Adrenal gland (tissue), 9 donors: ENCODE measurements at regions not wholly inside any gene's neighbourhood (a gene's known extent, or its start where the extent isn't known, plus 50 kb on each side); places are given as distances from the start of the nearest gene placed in this dataset.

Experiments used
- DNase-seq, 7 donors: peaks; one replicate each; pipeline ENCODE4 v3.0.0-alpha.2; 2019 to 2020
- H3K27ac ChIP-seq, 5 donors: fragments of 200-600 bp; sonication (generic) in 4 of 5; 1 replicate in 3 of 5; 2 replicates in 2 of 5; pipeline versions ENCODE4 v1.5.1 to v1.8.0; 2016 to 2020; ENCODE audit warnings: mild to moderate bottlenecking in 1 of 5
- H3K27me3 ChIP-seq: fragments of 200-600 bp; 2 replicates; pipeline ENCODE4 v1.8.0; 2021
- H3K36me3 ChIP-seq, 2 donors: fragments of 200-600 bp; replicated peaks in 1 of 2; 1 replicate in 1 of 2; 2 replicates in 1 of 2; pipeline versions ENCODE4 v1.5.1 to v1.8.0; 2018 to 2022
- H3K4me1 ChIP-seq, 2 donors: fragments of 200-600 bp; replicated peaks in 1 of 2; 1 replicate in 1 of 2; 2 replicates in 1 of 2; pipeline versions ENCODE4 v1.5.1 to v1.8.0; 2018 to 2021
- H3K4me3 ChIP-seq, 4 donors: fragments of 200-600 bp; sonication (generic) in 3 of 4; one replicate each; pipeline ENCODE4 v1.5.1; 2016 to 2018
- H3K9me3 ChIP-seq, 3 donors: fragments of 200-600 bp; sonication (generic) in 1 of 3; replicated peaks in 1 of 3; 1 replicate in 2 of 3; 2 replicates in 1 of 3; pipeline versions ENCODE4 v1.5.1 to v1.8.0; 2016 to 2021
- POLR2A ChIP-seq, 2 donors: fragments of 450-650 bp; IDR thresholded peaks; one replicate each; pipeline ENCODE4 v1.6.1; 2017; ENCODE audit warnings: antibody characterized with exemption in 2 of 2, mild to moderate bottlenecking in 2 of 2, moderate library complexity in 1 of 2
- WGBS, 4 donors: extraction: QIAGEN DNeasy Blood & Tissue Kit in 2 of 4; methylation state at CpG; one replicate each; pipeline versions ENCODE4 v1.1.5 to v1.1.7; 2013 to 2017; 5-methylcytosine and 5-hydroxymethylcytosine counted together
- intact Hi-C, 2 donors: fragments of 100-400 bp; cut with DNase I; formaldehyde crosslinking; loops; one replicate each; pipeline versions ENCODE4 v1.14.1 to v1.15.0; 2022 to 2023
- TF ChIP-seq, protein P1 (sequence below), 6 experiments: fragments of 450-650 bp in 4 of 6; fragments of 200-600 bp in 2 of 6; sonication (generic) in 1 of 6; IDR thresholded peaks; 1 replicate in 5 of 6; 2 replicates in 1 of 6; pipeline versions ENCODE4 v1.5.1 to v1.8.0; 2016 to 2021; ENCODE audit warnings: antibody characterized with exemption in 6 of 6, mild to moderate bottlenecking in 2 of 6, moderate library complexity in 1 of 6
- donor health status: healthy with polysubstance abuse.
- donor health status: Bipolar disorder and iron deficiency.
- donor health status: DM: yes; HTN: yes; CAD: no.
- donor health status: DM: no; HTN: no; CAD: no.
- donor health status: DM: no; HTN: no; CAD: no.

DNA sequence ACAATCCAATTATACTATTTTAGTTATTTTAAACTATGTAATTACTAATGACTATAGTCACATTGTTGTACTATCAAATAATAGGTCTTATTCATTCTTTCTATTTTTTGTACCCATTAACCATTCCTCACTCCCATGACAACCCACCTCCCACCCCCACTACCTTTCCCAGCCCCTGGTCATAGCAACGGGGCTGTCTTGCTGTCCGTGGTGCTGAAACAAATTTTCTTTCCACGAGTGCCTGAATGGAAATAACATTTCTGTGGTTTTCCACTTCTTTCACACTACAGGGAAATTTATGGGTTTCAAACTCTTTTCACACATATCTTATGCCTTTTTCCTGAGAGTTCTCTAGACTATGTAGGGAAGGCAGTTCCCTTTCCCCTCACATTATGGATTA is 326.6 kb downstream of the PHKB start:
- no peaks in the 10 kb centered on the region for H3K4me1 ChIP-seq
- WGBS, 4 donors: 0 to 13% (median 8%) methylated on average over 3 of the region's 3 CpGs
- no peak overlapping the region for H3K4me3 ChIP-seq
- no peak for DNase-seq
- no peak overlapping the region for H3K27ac ChIP-seq
- no peaks in the 10 kb centered on the region for H3K27me3 ChIP-seq
- peaks cover 0 to 6% (median 0%) of the 10 kb centered on the region in 3 donors for H3K9me3 ChIP-seq
- H3K36me3 ChIP-seq: no peaks in the 10 kb centered on the region
- TF ChIP-seq, protein P1, sequence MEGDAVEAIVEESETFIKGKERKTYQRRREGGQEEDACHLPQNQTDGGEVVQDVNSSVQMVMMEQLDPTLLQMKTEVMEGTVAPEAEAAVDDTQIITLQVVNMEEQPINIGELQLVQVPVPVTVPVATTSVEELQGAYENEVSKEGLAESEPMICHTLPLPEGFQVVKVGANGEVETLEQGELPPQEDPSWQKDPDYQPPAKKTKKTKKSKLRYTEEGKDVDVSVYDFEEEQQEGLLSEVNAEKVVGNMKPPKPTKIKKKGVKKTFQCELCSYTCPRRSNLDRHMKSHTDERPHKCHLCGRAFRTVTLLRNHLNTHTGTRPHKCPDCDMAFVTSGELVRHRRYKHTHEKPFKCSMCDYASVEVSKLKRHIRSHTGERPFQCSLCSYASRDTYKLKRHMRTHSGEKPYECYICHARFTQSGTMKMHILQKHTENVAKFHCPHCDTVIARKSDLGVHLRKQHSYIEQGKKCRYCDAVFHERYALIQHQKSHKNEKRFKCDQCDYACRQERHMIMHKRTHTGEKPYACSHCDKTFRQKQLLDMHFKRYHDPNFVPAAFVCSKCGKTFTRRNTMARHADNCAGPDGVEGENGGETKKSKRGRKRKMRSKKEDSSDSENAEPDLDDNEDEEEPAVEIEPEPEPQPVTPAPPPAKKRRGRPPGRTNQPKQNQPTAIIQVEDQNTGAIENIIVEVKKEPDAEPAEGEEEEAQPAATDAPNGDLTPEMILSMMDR (IDR thresholded peaks at IDR 0.05): no peak
- TF ChIP-seq POLR2A (IDR thresholded peaks at IDR 0.05): no peak
- intact Hi-C loops: no loop called here

DNA sequence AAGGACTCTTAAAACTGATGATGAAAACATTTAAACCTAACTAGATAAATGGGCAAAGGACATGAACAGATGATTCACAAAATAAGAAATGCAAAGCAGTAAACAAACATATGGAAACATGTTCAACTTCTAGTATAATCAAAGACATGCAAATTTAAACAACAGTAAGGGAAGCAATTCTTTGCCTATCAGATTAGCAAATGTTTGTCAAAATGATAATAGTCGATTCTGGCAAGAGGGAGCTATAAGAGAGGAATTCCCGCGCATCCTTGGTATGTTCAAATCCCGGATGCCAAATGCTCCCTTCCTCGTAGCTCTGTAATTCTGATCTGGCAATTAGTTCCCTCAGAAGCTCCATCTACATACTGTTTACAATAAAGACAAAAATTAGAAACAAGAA is 320.5 kb downstream of the PHKB start:
- peaks cover 0 to 10% of the 10 kb centered on the region in 2 donors for H3K4me1 ChIP-seq
- whole genome bisulfite sequencing, 4 donors: 90 to 94% (median 91%) methylated on average over 5 of the region's 5 CpGs
- intact Hi-C loops: no loop called here
- no peaks in the 10 kb centered on the region for H3K36me3 ChIP-seq
- no peak overlapping the region for H3K27ac ChIP-seq
- no peak overlapping the region for H3K4me3 ChIP-seq
- TF ChIP-seq POLR2A (IDR thresholded peaks at IDR 0.05): no peak
- TF ChIP-seq, protein P1 (IDR thresholded peaks at IDR 0.05): no peak
- no peaks in the 10 kb centered on the region for H3K27me3 ChIP-seq
- H3K9me3 ChIP-seq: no peaks in the 10 kb centered on the region
- no peak for DNase-seq

DNA sequence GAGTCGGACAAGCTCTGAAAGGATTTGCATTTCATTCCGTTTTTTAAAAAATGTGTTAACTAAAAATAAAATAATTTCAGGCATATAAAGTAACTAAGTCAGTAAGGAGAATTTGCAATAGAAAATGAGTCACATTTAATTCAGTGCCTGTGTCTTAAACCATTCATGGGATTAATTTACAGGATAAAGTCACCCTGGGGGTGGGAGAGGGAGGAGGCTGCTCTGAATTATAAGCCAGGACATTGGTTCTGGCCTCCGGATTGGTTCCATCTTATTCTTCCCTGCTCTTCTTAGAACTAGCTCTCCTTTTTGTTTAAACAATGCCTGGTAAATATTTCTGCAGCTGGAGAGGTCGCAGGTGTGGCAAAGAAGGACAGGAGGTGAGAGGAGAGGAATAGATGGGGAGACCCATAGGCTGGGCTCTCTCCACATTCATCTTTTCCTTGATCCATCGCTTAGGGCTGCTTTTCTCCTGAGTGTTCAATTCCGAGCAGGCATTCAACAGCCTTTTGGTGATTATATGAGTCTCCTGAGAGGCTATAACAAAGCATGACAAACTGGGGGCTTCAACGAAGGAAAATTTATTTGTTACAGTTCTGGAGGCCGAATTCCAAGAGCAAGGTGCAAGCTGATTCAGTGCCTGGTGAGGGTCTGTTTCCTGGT is 319.2 kb downstream of the PHKB start:
- TF ChIP-seq, protein P1 (IDR thresholded peaks at IDR 0.05): no peak
- no peaks in the 10 kb centered on the region for H3K36me3 ChIP-seq
- H3K4me3 ChIP-seq: peak overlapping the region in 2 of 4 donors; percentile 30 to 57
- H3K27me3 ChIP-seq: no peaks in the 10 kb centered on the region
- WGBS, 4 donors: 84 to 86% (median 85%) methylated on average over 8 of the region's 8 CpGs
- intact Hi-C loops: no loop called here
- DNase-seq: no peak
- peaks cover 0 to 10% of the 10 kb centered on the region in 2 donors for H3K4me1 ChIP-seq
- no peaks in the 10 kb centered on the region for H3K9me3 ChIP-seq
- no peak overlapping the region for H3K27ac ChIP-seq

DNA sequence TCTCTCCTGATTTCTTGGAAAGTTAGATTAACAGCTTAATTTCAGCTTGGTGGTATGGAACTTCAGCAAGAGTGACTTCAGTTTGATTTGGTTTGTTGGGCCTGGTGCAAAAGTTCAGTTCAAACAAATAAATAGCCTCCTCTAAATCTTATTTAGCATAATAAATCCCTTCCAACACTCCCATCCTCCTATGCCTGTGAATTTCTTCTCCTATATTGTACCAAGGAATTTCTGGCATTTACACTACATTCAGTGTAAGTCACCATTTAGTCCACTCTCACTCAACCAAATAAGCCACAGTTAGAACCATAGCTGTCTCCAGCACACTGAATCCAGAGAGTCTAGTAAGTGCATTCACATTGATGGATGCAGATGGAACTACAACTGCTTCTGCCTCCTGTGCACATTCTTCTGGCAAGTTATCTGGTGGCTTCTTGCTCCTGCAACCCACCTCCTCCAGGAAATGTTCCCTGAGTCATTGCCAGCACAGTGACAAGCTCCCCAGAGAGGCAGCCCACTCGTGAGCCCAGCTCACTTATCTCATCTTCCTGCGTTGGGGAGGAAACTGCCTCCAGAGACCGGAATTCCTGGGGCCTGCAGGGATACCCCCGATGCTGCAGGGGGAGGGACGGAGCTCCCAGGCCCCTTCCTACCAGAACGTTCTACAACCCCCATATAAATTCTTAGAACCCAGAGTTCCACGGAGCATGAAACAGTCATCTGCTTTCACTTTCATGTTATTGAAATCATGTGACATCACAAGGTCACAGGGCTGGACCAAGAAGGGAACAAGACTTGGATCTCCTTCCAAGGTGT is 318.3 kb downstream of the PHKB start:
- intact Hi-C loops: no loop called here
- H3K27me3 ChIP-seq: no peaks in the 10 kb centered on the region
- DNase-seq: peak; percentile 23 to 58 (median 29)
- peak overlapping the region in 4 of 5 donors; percentile 3 to 82 (median 27) for H3K27ac ChIP-seq
- H3K4me3 ChIP-seq: peak overlapping the region in 2 of 4 donors; percentile 30 to 57
- H3K36me3 ChIP-seq: no peaks in the 10 kb centered on the region
- peaks cover 0 to 10% of the 10 kb centered on the region in 2 donors for H3K4me1 ChIP-seq
- WGBS, 4 donors: 9 to 25% (median 16%) methylated on average over 7 of the region's 7 CpGs
- no peaks in the 10 kb centered on the region for H3K9me3 ChIP-seq
- TF ChIP-seq POLR2A (IDR thresholded peaks at IDR 0.05): no peak
- TF ChIP-seq, protein P1 (IDR thresholded peaks at IDR 0.05): no peak
